ENCODE measurements at regions not wholly inside any gene's neighbourhood (a gene's known extent, or its start where the extent isn't known, plus 50 kb on each side); places are given as distances from the start of the nearest gene placed in this dataset.

DNA sequence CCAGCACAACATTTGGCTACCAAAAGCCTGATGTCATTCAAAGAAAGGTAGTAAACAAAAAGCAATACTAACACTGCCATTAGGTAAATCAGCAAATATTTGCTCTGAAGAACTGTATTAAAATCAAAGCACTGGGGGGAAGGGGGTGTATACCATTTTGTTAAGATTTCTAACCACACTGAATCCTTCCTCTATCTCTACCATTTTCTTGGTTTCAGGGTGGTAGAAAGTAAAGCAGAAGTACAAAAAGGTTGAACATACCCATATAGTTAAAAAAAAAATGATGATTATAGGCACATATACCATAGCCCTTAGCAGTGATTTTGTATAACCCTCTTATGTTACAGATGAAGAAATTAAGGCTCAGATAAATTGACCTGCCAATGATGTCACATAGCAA is 437.6 kb downstream of the ZEB2 start:
- no peak for DNase-seq (ENCODE audit: low read depth in 2 of 2)

DNA sequence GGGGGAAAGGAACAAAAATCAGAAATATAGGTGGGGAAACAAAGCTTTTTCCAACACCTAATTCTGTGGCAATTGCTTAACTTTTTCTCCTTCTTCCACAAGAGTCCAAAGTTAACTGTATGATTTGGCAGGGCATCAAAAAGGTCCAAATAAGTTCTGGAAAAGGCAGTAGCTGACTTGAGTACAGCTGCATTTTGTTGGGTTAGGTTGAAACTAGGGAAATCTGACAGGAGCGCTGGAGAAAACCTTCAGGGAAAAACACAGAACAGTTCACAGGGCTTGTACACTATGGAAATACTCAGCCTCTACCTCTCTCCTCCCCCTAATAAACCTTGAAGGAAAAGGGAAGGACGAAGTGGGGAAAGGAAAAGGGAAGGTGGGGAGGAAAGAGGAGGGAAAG is 438.6 kb downstream of the ZEB2 start:
- no peak for DNase-seq (ENCODE audit: low read depth in 2 of 2)

DNA sequence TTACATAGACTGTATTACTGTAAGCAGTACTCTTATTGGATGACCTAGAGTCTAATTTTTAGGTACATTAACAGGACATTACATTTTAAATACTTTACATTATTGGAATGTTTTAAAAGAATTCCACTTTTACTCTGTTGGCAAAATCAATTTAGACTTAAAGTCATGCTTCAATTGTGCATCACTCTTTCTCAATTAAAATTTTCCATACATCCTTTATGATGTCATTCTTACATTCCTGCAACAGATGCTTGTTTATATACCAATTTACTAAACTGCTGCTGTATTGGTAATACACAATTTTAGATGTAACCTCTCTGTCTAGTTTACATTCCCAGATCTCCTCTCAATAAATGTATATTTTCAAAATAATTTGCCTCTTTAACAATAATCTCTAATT is 440.1 kb downstream of the ZEB2 start:
- no peak for DNase-seq (ENCODE audit: low read depth in 2 of 2)

DNA sequence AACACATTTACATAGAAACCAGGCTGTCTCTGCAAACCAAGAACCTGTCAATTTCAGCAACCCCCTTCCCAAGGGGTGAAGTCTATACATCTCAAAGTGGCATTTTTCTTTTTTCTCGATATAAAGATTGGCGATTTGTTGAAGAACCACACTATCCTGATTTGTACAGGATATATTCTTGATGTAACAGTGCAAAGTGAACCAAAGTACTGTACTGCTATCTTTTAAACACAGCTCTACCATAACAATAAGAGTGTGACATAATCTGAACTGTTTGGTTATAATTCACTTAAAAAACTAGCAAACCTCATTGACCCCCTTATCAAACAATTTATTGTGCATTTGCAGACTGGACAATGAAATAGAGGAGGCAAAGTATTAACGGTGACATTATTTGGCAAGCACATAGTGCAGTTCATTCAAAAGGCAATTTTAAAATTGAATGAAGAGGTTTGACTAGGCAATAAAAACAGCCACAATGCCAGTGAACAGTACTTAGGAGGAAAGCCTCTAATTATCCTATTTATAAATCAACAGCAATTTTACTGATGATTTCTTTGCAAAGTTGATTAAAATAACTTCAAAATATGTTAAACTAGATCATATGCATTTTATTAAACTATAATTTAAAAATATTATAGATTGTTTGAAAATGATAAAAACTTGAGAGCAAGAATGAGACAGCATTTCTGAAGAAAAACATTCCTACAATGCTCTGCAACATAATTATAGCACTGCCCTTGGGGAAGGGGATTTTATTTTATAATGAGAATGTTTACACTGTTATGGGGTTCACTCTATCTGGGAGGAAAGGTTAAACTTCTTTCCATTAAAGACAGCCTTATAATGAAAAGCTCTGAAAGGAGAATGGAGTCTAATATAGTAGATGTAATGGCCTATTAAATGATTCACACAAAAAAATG is 440.9 kb downstream of the ZEB2 start:
- DNase-seq (ENCODE audit: low read depth in 2 of 2) = no peak

DNA sequence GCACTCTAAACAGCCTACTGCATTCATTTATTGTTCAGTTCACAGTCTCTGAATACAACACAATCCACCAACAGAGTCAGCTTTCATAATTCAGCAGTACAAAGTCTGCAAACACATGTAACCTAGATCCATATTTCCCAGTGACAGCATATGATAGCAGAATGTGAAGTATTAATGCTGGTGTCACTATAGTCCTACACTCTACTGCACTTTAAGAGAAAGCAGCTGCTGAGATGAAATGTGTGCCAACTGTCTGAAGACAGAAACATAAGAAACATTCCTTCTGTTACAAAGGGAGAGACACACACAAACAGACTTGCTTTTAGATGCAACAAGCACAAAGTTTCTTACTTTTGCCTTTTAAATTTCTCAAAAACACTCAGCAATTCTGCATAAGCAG is 441.8 kb downstream of the ZEB2 start:
- DNase-seq (ENCODE audit: low read depth in 2 of 2) = no peak

DNA sequence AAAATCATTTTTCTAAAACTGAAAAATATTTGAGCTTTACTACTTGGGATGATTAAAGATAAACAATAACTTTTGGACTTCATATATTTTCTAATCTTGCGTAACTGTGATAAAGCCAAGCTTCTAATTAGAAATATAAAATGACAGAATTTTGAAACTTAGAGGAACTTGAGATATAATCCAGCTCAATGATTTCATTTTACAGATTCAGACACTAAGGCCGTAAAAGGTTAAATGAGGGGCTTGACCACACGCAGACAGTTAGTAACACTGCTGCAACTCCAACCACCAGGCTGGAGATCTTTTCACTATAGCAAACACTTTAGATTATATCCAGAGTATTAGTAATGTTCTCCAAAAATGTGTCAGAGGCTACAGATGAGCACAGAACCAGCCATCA is 445.5 kb downstream of the ZEB2 start:
- no peak for DNase-seq (ENCODE audit: low read depth in 2 of 2)

DNA sequence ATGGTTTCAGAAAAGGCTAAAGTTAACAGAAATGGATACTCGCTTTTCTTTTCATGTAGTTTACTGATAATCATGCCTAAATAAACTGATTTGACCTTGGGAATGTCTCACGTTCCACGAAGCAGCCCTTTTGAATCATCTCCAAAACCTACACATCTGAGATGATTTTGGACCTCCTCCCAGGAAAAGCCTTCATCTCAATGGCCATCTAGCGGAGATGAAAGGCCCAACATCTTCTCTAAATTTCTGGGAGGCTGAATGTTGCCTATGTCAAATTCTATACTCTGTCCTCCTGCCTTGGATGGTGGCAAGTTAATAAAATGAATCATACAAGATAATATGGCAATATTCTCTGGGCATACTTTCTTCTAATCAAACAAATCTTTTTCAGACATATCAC is 448.5 kb downstream of the ZEB2 start:
- peak in 1 of 2 donors; percentile 9 for DNase-seq (ENCODE audit: low read depth in 2 of 2)

DNA sequence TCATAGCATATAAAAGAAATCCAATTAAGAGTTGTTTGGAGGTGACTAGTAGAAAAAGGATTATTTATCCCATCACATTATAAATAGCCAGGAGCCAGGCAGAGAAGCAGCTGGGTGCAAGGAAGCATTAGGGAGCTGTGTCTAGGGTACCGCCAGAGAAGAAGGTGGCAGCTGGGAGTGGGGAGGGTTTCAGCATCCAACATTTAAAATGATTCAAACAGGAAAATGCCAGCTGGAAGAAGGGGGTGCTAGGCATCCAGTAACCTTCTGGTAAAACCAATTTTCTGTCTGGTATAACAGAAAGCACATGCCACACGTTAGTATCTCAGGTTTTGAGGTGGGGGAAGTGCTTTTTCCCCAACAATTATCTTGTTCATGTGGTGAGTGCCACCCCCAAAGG is 452.4 kb downstream of the ZEB2 start:
- DNase-seq (ENCODE audit: low read depth in 2 of 2) = no peak

DNA sequence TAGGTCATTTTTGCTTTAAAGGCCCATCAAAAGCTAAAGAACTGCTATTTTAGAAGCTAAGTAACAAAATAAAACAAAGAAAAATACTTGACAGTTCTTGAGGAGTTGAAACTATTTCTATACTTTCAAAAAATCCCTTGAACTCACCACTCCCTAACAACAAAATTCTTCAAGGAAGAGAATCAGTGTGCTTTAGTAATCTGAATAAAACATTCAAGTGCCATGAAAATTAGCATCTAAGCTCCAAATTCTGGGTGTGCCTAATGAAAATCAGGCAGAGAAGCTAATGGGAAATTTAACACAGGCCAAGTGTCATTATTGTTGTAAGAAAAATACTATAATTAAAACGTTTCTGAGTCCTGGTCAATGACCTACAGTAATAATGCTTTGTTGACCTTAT is 456.3 kb downstream of the ZEB2 start:
- no peak for DNase-seq (ENCODE audit: low read depth in 2 of 2)

DNA sequence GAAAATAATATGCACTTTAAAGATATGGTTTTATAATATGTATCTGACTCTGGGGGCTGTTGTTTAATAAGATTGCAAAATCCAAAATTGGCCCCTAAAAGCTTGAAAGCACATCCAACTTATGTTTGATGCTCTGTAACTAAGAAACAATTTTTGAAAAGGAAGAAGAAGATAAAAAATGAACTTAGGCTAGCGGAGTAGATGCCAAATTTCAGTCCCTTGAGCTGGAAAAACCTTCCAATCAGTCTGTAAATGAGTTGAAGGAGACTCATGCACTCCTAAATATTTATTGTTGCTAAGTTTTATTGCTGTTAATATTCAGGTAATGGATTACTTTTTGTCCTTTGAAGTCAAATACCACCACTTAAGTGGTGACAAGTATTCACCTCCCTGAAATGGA is 465.0 kb downstream of the ZEB2 start:
- no peak for DNase-seq (ENCODE audit: low read depth in 2 of 2)

DNA sequence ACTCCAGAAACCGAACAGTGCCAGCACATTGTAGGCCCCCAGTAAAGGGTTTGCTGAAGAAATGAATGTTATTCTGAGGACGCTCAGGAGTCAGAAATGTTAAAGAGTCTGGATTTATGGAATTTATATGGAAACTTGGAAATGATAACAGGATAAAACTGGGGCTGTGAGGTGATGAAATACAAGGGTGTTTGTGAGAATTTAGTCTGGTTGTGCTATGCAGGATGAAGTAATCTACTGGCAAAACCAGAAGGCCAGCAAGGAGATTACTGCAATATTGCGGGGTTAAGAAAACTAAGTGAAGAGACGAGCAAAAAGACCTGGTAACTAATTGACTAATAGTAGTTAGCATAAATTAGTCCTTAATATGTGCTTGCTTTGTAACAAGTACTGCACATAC is 467.8 kb downstream of the ZEB2 start:
- no peak for DNase-seq (ENCODE audit: low read depth in 2 of 2)

DNA sequence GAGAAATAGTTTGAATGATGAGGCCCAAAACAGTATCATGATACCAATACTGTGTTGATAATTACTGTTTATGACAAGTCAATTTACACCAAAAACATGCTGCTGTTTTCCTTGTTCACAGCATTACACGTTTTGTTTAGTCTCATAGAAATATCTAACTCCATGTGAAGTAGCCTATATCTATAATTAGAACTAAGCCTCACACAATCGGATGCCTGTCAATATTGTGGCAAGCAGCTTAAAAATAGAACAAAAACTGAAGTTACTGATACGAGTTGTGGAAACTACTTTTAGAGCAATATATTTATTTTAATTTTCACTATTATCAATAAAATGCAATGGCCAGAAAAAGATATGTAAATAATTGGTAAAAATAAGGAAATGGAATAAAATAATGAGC is 470.8 kb downstream of the ZEB2 start:
- DNase-seq (ENCODE audit: low read depth in 2 of 2) = no peak

DNA sequence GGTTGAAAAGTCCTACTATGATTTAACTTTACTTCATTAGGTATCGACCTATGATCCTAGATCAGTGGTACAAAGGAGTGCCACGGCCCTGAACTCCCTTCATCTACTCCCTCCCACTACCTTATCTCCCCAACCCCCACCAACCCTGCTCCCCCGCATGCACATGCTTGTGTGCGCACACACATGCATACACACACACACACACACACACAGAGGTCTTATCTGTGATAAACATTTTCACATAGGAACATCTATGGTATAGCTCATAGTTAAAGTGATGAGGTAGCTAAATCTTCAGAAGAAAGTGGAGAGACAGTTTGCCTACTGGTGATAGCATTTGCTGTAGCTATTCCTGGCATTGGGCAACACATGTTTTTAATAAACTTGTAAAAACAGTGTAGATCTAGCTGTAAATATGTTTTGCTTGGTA is 471.3 kb downstream of the ZEB2 start:
- no peak for DNase-seq (ENCODE audit: low read depth in 2 of 2)

DNA sequence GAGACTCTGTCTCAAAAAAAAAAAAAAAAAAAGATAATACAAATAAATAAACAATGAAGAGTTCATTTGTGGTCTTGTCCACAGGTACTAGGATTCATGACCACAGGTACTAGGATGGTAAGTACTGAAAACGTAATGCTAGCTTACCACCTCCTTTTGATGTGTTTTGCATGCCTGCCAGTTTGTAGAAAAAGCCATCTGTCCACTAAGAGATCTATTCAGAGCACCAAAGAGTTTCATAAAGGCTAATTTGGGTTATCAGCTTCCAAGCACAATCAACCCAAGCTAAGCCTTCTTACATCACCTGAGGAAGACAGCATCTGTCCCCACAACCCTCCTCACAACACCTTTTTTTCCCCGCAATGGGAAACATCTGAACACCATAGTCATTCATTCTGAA is 477.2 kb downstream of the ZEB2 start:
- DNase-seq (ENCODE audit: low read depth in 2 of 2) = no peak

DNA sequence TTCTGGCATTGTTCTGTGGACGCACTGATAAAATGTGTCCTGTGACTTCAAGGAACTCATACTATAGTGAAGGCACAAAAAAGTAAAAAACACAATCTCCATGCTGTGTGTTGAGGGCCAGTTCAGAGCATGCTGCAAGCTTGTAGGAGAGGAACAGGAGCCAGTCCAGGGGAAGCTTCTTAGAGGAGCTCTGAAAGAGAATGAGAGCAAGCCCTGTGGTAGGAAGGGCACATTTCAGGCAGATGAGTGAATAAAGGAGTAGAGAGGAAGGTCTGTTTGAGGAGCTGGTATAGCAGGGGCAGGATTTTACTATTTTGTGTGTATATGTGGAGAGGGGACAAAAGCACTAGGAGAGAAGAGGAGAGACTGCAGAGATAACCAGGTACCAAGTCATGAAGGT is 478.3 kb downstream of the ZEB2 start:
- no peak for DNase-seq (ENCODE audit: low read depth in 2 of 2)

DNA sequence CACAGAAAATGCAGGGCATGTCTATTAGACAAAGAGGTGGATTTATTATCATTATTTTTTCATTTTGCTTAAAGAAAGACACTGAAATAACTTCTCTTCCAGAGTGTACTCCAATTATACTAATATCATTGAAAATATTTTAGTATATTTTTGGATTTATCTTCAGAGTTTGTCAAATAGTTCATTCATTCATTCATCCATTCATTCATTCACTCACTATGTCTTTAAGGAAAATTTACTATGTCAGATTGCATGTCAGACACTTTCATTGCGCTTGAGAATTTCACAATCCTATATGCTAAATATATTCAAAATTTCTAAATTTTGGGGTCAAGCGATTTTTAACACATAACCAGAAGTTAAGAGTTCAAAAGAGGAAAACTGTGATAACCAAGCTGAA is 479.1 kb downstream of the ZEB2 start:
- DNase-seq (ENCODE audit: low read depth in 2 of 2) = no peak

DNA sequence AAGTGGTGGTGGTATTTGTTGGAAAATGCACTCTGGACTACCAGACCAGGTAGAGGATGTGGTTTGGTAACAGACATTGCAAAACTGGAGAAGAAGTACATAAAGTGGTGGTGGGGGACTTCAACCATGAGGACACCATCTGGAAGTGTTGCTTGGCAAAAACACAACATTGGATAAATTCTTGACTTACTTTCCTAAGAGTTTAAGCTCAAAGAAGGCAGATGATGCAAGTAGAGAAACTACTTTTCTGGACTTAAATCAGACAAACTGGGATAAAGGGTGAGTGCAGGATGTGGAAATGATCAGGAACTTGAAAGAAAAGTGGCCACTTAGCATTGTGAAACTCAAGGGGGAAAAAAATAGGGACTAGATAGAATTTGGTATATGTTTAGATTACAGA is 487.4 kb downstream of the ZEB2 start:
- DNase-seq (ENCODE audit: low read depth in 2 of 2) = no peak

DNA sequence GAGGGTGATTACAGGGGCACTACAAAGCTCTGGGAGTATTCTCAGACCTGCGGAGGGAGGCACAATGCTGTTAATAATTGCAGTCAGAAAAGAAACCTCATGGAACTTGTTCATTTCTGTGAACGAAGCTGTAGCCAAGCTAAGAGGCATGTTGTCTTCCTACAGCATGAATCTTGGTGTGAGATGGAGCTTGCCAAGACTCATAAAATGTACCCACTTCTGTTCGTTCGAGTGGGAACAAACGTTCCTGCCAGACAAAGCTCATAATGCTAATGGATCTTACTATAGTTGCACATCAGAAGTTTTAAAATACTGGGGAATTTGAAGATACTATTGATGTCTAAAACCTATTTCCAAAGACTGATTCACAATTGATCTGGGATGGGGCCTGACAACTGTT is 489.1 kb downstream of the ZEB2 start:
- no peak for DNase-seq (ENCODE audit: low read depth in 2 of 2)

DNA sequence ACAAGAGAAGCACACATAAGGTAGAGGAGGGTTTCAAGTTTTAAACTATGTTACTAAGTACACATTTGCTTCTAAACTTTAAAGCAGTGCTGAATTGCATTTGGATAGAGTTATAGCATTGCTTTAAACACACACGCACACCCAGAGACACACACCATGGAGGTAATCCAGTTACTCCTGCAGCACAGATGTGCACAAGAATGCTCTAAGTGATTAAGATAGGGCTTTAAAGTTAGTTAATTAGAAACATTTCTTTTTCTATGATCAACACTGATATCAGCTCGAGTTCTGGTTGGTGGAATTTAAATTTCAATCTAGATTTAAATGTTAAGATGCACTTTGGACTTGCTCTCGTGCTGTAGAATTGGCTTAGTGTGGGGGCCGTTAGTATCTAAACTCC is 492.3 kb downstream of the ZEB2 start:
- no peak for DNase-seq (ENCODE audit: low read depth in 2 of 2)

DNA sequence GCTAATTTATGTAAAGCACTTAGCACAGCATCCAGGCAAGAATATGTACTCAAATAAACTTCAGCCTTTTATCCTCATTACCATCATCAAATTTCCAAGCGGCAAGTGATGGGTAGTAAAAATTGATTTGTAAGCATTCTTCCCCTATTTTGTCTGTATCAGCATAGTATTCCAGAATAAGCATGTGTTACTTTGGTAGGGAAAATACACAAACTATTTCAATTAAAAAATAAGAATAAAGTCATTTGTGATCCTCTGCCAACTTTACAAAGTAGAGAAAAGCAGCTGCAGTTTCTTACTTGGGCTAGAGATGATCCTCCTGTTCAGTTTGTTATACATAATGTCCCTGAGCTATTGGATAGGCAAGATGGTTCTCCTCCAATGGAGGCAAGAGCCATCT is 493.2 kb downstream of the ZEB2 start:
- DNase-seq (ENCODE audit: low read depth in 2 of 2) = no peak

DNA sequence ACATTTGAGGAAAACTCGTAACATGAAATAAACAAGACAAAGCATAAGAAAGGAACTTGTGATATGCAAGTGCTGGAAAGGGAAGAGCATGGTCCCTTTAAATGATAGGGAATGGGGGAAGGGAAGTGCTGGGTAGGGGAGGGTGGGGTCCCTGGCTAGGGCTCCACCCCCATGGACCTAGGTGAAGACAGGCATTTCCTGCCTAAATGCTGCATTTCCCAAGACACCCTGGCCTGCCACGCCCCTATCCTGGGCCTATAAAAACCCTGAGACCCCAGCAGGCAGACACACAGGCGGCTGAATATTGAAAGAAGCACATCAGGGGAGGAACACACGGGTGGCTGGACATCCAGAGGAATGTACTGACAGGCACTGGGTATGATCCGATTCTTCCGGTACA is 499.9 kb downstream of the ZEB2 start:
- DNase-seq (ENCODE audit: low read depth in 2 of 2) = no peak

DNA sequence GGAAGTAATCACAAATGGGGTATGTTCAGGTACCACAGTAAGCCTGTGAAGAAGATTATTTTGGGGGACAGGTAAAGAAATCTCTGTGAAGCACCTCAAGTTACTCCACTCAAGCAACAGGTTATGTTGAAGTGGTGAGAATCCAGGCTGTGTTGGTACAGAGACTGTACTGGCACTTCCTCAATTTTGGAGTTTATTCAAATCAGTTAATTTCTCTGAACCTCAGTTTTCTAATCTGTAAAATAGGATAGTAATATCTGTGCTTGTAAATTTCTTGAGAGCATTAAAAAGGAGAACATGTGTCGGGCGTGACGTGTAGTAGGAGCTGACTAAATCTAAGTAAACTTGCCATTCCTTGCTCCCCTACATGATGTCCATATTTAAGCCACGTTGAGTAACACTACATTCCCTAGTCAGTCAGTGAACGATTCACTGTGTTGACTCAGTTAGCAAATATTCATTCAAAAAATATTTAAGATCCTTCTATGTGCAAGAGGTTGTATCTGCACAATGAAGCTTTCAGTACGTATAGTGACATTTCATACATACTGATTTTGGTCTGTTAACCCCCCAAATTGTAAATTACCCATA is 504.2 kb downstream of the ZEB2 start:
- no peak for DNase-seq (ENCODE audit: low read depth in 2 of 2)

DNA sequence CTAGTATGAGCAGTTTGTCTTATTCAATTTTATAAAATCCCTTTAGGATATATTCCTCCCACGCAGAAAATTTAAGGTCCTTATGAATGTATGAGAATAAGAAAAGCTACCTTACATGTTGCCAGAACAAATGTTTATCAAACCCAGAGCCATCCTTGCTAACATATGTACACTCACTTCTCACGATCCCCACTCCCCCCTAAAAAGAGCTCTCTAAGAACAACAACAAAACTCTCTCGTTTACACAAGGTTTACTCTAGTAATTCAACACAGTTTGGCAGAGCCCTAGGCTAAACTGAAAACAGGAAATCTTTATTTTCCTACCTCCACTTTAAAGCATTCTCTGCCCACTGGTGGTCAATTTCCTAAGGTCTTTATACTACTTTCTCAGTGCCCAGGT is 504.9 kb downstream of the ZEB2 start:
- DNase-seq (ENCODE audit: low read depth in 2 of 2) = no peak
